NK-92 (cell line): ENCODE measurements at regions not wholly inside any gene's neighbourhood (a gene's known extent, or its start where the extent isn't known, plus 50 kb on each side); places are given as distances from the start of the nearest gene placed in this dataset.
A peak's percentile ranks its signal among the peaks of the same experiment; 100 is the strongest.

Experiments used
- DNase-seq: peaks from one replicate; lab custom pipeline; 2025; ENCODE audit not compliant: unreplicated experiment; lab: John Stamatoyannopoulos, UW

- no peak for DNase-seq
These were observed 143.3 kb upstream of the MGAT5 start for GRCh38 chr2:134110532-134110931.

DNA sequence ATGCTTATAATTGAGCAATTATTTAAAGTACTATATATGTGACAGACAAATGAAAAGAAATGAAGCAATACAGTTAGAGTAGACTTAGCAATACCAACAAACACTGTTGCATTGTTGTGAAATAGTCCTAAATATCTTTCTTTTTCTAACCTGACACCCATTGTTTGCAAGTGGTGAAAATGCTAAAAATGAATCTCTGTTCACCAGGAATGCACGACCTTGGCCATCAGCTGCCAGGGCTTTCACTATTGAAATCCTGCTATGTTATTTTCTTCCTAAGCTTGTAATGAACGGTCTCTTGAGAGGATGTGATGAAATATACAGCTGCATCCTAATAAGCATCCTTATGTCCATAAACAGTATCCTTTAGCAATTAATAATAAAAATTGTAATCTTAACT is 136.2 kb upstream of the MGAT5 start:
- DNase-seq: no peak

GRCh38 chr2:134118279-134119116 is 135.4 kb upstream of the MGAT5 start:
- DNase-seq: peak; percentile 10

GRCh38 chr2:134119117-134119712 is 134.7 kb upstream of the MGAT5 start:
- DNase-seq: no peak

- DNase-seq: no peak
These were observed 134.0 kb upstream of the MGAT5 start for GRCh38 chr2:134119713-134120405.

DNA sequence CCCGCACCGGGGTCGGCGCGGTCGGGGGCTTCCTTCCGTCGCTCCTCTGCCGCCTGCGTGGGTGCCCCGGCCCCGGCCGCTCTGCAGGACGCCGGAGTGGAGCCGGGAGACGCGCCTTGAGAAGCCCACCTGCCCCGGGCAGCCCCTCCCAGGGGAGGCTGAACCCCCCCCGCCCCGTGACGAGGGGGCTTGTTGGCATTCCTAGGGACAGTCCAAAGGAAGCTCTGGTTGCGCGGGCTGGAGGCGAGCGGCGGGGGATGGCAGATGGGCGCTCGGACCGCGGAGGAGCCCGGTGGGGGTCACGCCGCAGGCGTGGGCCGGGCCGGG is 133.5 kb upstream of the MGAT5 start:
- DNase-seq: no peak

DNA sequence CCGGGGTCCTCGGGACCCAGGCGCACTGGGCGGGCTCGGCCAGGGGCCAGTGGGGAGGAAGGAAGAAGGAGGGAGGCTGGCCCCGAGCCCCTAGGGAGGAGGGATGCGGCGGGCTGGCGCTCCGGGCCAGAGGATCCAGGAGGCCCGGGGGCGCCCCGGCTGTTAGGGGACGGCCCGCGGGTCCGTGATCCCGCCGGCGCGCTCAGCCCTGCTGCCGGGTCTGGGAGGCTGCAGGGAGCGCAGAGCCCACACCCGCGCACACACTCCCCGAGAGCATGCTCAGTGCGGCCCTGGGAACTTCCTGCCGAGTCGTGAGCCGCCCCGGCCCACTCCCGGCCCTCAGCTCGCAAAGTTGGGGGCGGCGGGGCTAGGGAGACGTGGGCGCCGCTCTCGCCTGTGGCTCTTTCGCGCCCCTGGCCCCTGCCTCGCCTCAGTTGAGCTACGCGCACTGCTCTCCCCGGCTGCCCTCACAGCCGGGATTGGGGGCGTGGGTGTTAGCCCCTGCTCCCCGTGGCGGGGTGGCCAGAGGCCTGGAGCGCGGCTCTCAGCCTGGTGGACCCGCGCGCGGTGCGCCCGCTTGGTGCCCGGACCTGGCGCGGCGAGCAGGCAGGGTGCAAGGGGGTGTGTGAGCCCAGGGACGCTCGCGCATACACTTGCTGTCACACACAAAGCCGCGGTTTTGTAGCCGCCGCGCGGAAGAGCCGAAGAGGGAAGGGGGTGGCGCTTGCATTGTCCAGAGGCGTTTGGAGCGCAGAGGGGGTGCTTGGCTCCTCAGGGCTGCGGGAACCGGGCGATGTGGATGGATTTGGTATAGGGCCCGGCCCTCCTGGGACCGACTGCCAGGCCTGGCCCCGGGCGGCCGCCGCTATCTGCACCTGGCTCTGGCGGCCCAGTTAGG is 132.9 kb upstream of the MGAT5 start:
- no peak for DNase-seq

DNA sequence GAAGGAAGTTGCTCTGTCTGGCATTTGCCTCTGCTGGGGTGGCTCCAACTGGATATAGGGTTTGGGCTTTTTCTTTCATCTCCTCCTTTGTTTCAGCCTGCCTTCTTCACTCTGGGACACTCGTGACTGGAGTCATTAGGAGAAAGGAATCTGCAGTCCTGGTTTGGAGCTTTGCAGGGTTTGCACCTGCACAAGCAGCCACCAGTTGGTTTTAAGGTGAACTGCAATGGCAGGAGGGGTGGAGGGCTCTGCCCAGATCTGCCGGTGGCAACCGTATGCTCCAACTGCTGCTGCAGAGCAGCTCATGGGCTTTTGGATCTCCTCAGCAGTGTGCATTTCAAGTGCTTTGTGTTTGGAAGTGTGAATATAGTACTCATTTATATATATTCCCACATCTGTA is 131.3 kb upstream of the MGAT5 start:
- DNase-seq: no peak

DNA sequence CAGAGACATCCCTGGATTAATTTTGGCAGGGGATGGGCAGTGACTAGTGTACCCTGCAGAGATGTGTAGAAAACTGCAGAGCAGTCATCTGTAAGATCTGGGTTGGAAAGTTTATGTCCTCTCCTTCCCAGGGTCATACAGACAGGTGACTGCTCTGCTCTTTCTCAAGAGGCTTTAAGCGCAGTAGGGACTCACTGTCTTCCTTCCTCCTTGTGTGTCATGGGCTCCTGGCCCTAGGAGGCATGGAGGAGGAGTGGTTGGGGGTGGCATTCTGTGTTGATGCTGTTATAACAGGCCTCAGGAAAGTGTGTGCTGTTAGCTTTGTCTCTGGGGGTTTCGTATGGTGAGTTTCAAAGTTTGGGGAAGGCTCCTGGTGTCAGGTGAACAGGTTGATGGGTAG is 130.5 kb upstream of the MGAT5 start:
- no peak for DNase-seq

GRCh38 chr2:134124047-134124753 is 129.7 kb upstream of the MGAT5 start:
- no peak for DNase-seq

DNA sequence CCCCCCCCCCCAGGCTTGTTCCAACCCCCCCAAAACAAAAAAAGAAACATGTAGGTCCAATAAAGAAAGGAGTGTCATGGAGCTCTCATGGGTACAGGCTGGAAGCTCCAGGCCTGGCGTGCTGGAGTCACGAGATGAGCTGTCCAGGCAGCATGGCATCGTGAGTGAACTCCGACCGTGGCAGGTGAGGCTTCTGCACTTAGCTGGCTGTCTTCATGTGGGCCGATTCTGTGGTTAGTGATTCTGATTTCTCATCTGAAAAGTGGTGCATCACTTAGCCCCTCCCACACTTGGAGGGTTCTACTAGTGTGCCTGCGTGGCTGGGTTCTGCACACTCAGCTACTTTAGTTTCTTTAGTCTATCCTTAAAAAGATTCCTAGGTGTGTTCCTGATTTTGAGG is 126.4 kb upstream of the MGAT5 start:
- no peak for DNase-seq

DNA sequence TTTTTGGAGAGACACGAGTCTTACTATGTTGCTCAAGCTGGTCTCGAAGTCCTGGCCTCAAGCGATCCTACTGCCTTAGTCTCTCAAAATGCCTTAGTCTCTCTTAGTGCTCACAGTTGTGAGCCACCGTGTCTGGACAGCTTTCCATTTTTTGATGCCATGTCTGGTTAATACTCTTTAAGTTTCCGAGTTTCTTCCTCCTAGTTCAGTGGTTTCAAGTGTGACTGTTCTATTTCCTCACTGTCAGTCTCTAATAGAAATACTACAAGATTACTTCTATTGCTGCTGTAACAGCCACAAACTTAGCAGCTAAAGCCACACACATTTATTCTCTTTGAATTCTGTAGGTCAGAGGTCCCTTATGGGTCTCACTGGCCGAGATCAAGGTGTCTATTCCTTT is 125.1 kb upstream of the MGAT5 start:
- no peak for DNase-seq

GRCh38 chr2:134129900-134130537 is 123.9 kb upstream of the MGAT5 start:
- DNase-seq: no peak

DNA sequence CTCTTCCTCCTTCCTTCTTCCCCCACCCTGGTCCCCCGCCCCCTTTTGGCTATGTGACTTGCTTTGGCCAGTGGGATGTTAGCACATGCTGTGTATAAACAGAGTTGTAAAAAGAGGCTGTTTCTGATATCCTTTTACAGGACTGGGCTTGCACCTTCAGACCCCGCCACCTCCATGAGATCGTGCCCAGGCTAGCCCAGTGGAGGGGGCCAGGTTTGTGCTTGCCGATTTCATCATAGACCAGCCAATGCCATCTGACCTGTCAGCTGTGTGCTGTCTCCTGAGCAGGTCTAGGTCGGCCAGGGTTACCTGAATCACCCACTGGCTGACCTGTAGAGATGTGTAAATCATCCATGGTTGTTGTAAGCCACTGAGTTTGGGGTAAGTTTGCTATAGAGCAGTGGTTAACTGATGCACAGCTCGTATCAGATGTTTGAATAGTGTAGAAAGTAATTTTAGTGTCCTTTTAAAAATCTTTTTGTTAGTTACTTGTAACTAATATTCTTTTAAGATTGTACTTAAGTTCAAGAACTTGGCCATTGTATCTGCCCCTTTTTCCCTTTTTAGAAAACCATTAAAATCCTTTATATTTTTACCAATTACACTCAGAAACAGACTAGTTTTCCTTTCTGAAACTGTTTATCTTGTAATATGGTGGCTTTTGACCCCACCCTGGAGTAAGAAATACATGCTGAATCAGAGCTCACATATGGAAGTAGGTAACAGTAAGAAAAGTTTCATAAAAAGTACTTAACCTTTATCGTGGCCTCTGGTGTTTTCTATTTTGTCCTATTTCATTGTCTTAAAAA is 122.0 kb upstream of the MGAT5 start:
- DNase-seq: no peak

- no peak for DNase-seq
These were observed 121.4 kb upstream of the MGAT5 start for GRCh38 chr2:134132490-134132857.

DNA sequence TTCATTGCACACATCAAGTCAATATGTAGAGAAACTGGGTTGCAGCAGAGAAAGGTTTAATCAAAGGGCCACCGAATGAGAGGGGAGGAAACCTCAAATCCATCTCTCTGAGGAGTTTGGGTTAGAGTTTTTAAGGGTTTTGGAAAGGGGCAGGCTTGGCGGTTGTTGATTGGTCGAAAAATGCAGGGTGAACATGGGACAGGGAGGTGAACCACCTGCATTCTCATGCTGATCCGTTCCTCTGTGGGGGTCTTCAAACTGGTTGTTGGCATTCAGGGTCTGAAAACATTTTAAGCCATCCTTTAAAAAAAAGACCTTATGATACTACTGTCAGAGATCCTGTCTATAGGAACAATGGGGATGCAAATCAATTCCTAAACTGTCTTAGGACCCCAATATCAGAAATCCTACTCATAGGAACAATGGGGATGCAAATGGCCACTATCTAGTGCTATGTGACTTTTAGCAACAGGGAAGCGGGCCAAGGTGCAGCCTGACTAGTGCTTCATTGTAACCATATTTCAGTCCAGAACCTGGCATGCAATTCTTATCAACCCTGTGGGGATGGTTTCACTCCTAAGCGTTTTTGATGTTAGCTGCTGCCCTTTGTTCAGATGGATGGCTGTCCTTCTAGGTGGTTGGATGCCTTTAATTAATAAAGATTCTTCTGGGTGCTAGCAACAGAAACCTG is 120.1 kb upstream of the MGAT5 start:
- DNase-seq: no peak

DNA sequence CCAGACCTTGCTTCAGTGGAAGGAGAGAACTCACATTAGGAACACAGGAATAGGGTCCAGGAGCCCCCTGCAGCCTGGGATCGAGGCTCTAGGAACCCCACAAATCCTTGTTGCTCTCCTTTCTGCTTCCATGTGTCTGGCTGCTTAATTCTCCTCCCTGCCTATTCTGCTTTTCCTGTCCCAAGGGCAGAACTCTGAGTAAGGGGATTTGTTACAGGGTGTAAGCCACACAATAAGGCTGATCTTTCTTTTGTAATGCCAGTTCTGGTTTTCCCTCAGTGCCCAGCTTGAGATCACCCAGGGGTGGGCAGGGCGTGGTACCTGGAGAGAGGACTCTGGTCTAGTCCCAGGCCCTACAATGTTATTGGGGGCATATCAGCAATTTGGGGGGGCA is 119.6 kb upstream of the MGAT5 start:
- no peak for DNase-seq

DNA sequence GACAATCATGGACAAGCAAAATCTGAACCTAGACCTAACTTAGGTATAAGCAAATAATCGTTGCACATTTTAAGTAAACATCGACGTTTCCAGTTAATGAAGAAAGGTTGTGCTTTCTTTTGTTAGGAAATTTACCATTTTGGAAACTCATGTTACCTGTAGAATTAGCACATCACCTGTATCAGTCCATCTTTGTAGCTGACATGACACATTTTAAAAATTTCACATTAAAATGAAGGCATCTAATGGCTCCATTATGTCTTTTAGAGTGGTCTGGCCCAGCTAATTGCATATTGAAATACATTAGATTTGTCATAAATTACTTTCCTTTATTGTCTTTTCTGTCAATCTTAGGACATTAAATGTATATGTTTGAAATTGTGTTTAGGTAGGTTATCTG is 119.0 kb upstream of the MGAT5 start:
- DNase-seq: no peak

- no peak for DNase-seq
These were observed 118.1 kb upstream of the MGAT5 start for GRCh38 chr2:134135793-134136192.
